ENCODE measurements at regions not wholly inside any gene's neighbourhood (a gene's known extent, or its start where the extent isn't known, plus 50 kb on each side); places are given as distances from the start of the nearest gene placed in this dataset.
"Not testable (repeated sequence)": the region's sequence is repeated elsewhere in the genome, so short reads cannot be mapped to it uniquely, and the experiment has no call there.

- DNase-seq: no peak
These were observed 162.4 kb upstream of the PRICKLE2 start for GRCh38 chr3:64387688-64388087.

GRCh38 chr3:64385277-64385676 lies 160.0 kb upstream of the PRICKLE2 start:
- DNase-seq: no peak

- DNase-seq: no peak
These were observed 159.3 kb upstream of the PRICKLE2 start for GRCh38 chr3:64384561-64384960.

GRCh38 chr3:64382153-64382552 lies 156.9 kb upstream of the PRICKLE2 start:
- no peak for DNase-seq

- no peak for DNase-seq
These were observed 156.1 kb upstream of the PRICKLE2 start for GRCh38 chr3:64381367-64381766.

GRCh38 chr3:64380546-64380945 lies 155.3 kb upstream of the PRICKLE2 start:
- no peak for DNase-seq

- DNase-seq: no peak
These were observed 154.0 kb upstream of the PRICKLE2 start for GRCh38 chr3:64379221-64379620.

GRCh38 chr3:64377942-64378341 lies 152.7 kb upstream of the PRICKLE2 start:
- DNase-seq: no peak

GRCh38 chr3:64375737-64376136 lies 150.5 kb upstream of the PRICKLE2 start:
- DNase-seq: no peak

GRCh38 chr3:64369390-64369789 lies 144.1 kb upstream of the PRICKLE2 start:
- DNase-seq: no peak

- DNase-seq: no peak
These were observed 143.2 kb upstream of the PRICKLE2 start for GRCh38 chr3:64368257-64369020.

- no peak for DNase-seq
These were observed 140.6 kb upstream of the PRICKLE2 start for GRCh38 chr3:64365877-64366276.

- DNase-seq: no peak
These were observed 138.6 kb upstream of the PRICKLE2 start for GRCh38 chr3:64363842-64364241.

GRCh38 chr3:64361962-64362735 lies 136.9 kb upstream of the PRICKLE2 start:
- no peak for DNase-seq

GRCh38 chr3:64361036-64361435 lies 135.8 kb upstream of the PRICKLE2 start:
- DNase-seq: not testable (repeated sequence)

- no peak for DNase-seq
These were observed 135.0 kb upstream of the PRICKLE2 start for GRCh38 chr3:64360280-64360679.

GRCh38 chr3:64359735-64360134 lies 134.5 kb upstream of the PRICKLE2 start:
- no peak for DNase-seq

GRCh38 chr3:64358853-64359252 lies 133.6 kb upstream of the PRICKLE2 start:
- DNase-seq: no peak

- no peak for DNase-seq
These were observed 132.9 kb upstream of the PRICKLE2 start for GRCh38 chr3:64358176-64358575.

- no peak for DNase-seq
These were observed 132.2 kb upstream of the PRICKLE2 start for GRCh38 chr3:64357481-64357880.

GRCh38 chr3:64355401-64355807 lies 130.1 kb upstream of the PRICKLE2 start:
- peak in 2 of 3 donors; percentile 6 to 8 for DNase-seq

- no peak for DNase-seq
These were observed 129.7 kb upstream of the PRICKLE2 start for GRCh38 chr3:64354956-64355355.

- no peak for DNase-seq
These were observed 129.0 kb upstream of the PRICKLE2 start for GRCh38 chr3:64354221-64354620.

- DNase-seq: no peak
These were observed 128.0 kb upstream of the PRICKLE2 start for GRCh38 chr3:64353226-64353625.
